Esophagus muscularis mucosa (tissue), 4 donors: ENCODE measurements at regions not wholly inside any gene's neighbourhood (a gene's known extent, or its start where the extent isn't known, plus 50 kb on each side); places are given as distances from the start of the nearest gene placed in this dataset.
"Not testable (repeated sequence)": the region's sequence is repeated elsewhere in the genome, so short reads cannot be mapped to it uniquely, and the experiment has no call there.

Experiments
- DNase-seq: peaks from one replicate; pipeline ENCODE4 v3.0.0-alpha.2; 2017; ENCODE audit errors: extremely low spot score
- H3K27ac ChIP-seq, 4 donors: fragments of 200-600 bp; sonication (generic); replicated peaks in 1 of 4; 1 replicate in 3 of 4; 2 replicates in 1 of 4; pipeline ENCODE4 v1.5.1; 2016 to 2019; ENCODE audit warnings: mild to moderate bottlenecking in 1 of 4
- H3K27me3 ChIP-seq, 4 donors: fragments of 200-600 bp; sonication (generic); one replicate each; pipeline versions ENCODE4 v1.5.1 to v1.6.0; 2016 to 2019
- H3K36me3 ChIP-seq, 4 donors: fragments of 200-600 bp; sonication (generic); one replicate each; pipeline ENCODE4 v1.5.1; 2016 to 2019
- H3K4me1 ChIP-seq, 4 donors: fragments of 200-600 bp; sonication (generic); one replicate each; pipeline ENCODE4 v1.5.1; 2016 to 2019
- H3K4me3 ChIP-seq, 4 donors: fragments of 200-600 bp; sonication (generic); 1 replicate in 2 of 4; 2 replicates in 2 of 4; pipeline ENCODE4 v1.5.1; 2016 to 2019; ENCODE audit warnings: mild to moderate bottlenecking in 4 of 4, moderate library complexity in 1 of 4
- H3K9me3 ChIP-seq, 4 donors: fragments of 200-600 bp; sonication (generic); 1 replicate in 3 of 4; 2 replicates in 1 of 4; pipeline ENCODE4 v1.5.1; 2016 to 2019
- EP300 ChIP-seq: sonication (generic); formaldehyde crosslinking; IDR thresholded peaks from one replicate; pipeline ENCODE4 v1.6.1; 2017; ENCODE audit warnings: antibody characterized with exemption
- POLR2A ChIP-seq: fragments of 450-650 bp; IDR thresholded peaks from one replicate; pipeline ENCODE4 v1.6.1; 2017; ENCODE audit warnings: antibody characterized with exemption, moderate library complexity, mild to moderate bottlenecking, low read depth
- POLR2AphosphoS5 ChIP-seq, 2 donors: sonication (generic); formaldehyde crosslinking; IDR thresholded peaks; one replicate each; pipeline ENCODE4 v1.6.1; 2017; ENCODE audit warnings: antibody characterized with exemption in 2 of 2
- WGBS: methylation state at CpG from one replicate; pipeline ENCODE4 v1.1.5; 2018; 5-methylcytosine and 5-hydroxymethylcytosine counted together
- intact Hi-C: fragments of 100-400 bp; cut with DNase I; formaldehyde crosslinking; loops from one replicate; pipeline ENCODE4 v1.15.1; 2023
- TF ChIP-seq, protein P1 (sequence below), 3 experiments: fragments of 200-600 bp in 2 of 3; fragments of 450-650 bp in 1 of 3; sonication (generic) in 2 of 3; IDR thresholded peaks; one replicate each; pipeline ENCODE4 v1.5.1; 2017 to 2019; ENCODE audit warnings: antibody characterized with exemption in 3 of 3, mild to moderate bottlenecking in 2 of 3, moderate library complexity in 1 of 3

DNA sequence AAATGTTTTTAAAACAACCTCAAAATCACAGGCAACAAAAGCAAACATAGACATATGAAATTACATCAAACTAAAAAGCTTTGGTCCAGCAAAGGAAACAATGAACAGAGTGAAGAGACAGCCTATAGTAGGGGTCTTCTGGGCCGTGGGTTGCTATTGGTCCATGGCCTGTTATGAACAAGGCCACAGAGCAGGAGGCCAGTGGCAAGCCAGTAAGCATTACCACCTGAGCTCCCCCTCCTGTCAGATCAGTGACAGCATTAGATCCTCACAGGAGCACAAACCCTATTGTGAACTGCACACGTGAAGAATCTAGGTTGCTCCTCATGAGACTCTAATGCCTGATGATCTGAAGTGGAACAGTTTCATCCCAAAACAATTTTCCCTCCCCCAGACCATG lies 174.0 kb downstream of the DIO2 start:
- 86% methylated on average over 1 of the region's 2 CpGs for WGBS
- H3K4me1 ChIP-seq, result no peaks in the 10 kb centered on the region
- no peaks in the 10 kb centered on the region for H3K36me3 ChIP-seq
- no peak for DNase-seq
- H3K4me3 ChIP-seq, result no peak overlapping the region
- no peaks in the 10 kb centered on the region for H3K27me3 ChIP-seq
- TF ChIP-seq, protein P1, sequence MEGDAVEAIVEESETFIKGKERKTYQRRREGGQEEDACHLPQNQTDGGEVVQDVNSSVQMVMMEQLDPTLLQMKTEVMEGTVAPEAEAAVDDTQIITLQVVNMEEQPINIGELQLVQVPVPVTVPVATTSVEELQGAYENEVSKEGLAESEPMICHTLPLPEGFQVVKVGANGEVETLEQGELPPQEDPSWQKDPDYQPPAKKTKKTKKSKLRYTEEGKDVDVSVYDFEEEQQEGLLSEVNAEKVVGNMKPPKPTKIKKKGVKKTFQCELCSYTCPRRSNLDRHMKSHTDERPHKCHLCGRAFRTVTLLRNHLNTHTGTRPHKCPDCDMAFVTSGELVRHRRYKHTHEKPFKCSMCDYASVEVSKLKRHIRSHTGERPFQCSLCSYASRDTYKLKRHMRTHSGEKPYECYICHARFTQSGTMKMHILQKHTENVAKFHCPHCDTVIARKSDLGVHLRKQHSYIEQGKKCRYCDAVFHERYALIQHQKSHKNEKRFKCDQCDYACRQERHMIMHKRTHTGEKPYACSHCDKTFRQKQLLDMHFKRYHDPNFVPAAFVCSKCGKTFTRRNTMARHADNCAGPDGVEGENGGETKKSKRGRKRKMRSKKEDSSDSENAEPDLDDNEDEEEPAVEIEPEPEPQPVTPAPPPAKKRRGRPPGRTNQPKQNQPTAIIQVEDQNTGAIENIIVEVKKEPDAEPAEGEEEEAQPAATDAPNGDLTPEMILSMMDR (IDR thresholded peaks at IDR 0.05), result no peak
- TF ChIP-seq EP300 (no peak), POLR2A (no peak), POLR2AphosphoS5 (IDR thresholded peaks at IDR 0.05) (no peak)
- H3K27ac ChIP-seq, result no peak overlapping the region
- H3K9me3 ChIP-seq, result no peaks in the 10 kb centered on the region
- intact Hi-C loops, result no loop called here

DNA sequence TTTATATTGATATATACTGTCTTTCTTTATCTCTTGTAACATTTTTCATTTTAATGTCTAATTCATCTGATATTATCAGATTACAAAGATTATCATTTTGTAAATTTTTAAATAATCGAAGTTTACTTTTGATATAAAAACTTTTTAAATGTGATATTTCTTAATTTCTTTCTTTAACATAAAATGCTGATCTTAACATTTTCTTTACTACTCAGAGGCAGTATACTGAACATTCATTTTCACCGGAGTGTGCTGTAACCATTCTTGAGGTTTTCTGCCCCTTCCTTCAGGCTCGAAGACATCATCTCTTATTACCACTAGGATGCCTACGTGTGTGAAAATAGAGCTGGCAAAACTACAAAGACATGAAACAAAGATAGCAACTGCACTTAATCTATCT lies 186.9 kb downstream of the DIO2 start:
- DNase-seq, result no peak
- no peaks in the 10 kb centered on the region for H3K36me3 ChIP-seq
- 88% methylated on average over 4 of the region's 4 CpGs for WGBS

GRCh38 chr14:80018476-80018875 lies 192.8 kb downstream of the DIO2 start:
- H3K4me1 ChIP-seq, H3K9me3 ChIP-seq, H3K27ac ChIP-seq, intact Hi-C loops, H3K4me3 ChIP-seq, DNase-seq, H3K27me3 ChIP-seq, H3K36me3 ChIP-seq: not testable (repeated sequence)
- 83% methylated on average over 3 of the region's 3 CpGs for WGBS

More for the DNA sequence above, 186.9 kb downstream of the DIO2 start:
- Histone ChIP-seq H3K9me3 (no peaks in the 10 kb centered on the region), H3K4me1 (no peaks in the 10 kb centered on the region), H3K27ac (no peak overlapping the region), H3K27me3 (no peaks in the 10 kb centered on the region), H3K4me3 (no peak overlapping the region)
- no peak for TF ChIP-seq EP300
- TF ChIP-seq POLR2AphosphoS5 (IDR thresholded peaks at IDR 0.05), result no peak
- TF ChIP-seq, protein P1 (IDR thresholded peaks at IDR 0.05), result no peak
- no peak for TF ChIP-seq POLR2A
- intact Hi-C loops, result no loop called here

DNA sequence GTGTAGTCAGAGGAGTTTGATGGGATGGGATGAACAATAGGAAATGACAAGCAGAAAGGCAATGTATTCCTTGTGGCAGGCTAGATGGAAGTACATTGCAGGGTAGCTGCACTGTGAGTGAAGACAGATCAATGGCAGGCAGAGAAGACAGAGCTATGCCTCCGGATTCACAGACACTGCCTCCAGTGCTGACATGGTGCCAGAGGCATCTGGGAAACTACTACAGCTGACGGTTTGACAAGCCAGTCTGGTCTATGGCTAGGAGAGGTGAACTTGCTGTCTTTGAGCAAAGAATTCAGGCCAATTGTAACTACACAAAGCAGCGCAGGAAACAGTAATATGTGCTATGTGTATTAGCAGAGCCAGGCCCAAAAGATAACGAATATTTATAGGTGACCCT lies 193.5 kb downstream of the DIO2 start:
- WGBS, result 57% methylated on average over 4 of the region's 4 CpGs
- intact Hi-C loops, result no loop called here
- H3K4me3 ChIP-seq, result no peak overlapping the region

GRCh38 chr14:80010245-80010644 lies 201.1 kb downstream of the DIO2 start:
- DNase-seq, H3K36me3 ChIP-seq, H3K9me3 ChIP-seq, H3K4me1 ChIP-seq, H3K27me3 ChIP-seq, H3K27ac ChIP-seq, H3K4me3 ChIP-seq, intact Hi-C loops: not testable (repeated sequence)
- WGBS, result 40% methylated on average over 1 of the region's 1 CpG

More for the DNA sequence above, 193.5 kb downstream of the DIO2 start:
- no peak overlapping the region for H3K27ac ChIP-seq
- H3K9me3 ChIP-seq, result no peaks in the 10 kb centered on the region
- H3K36me3 ChIP-seq, result no peaks in the 10 kb centered on the region
- no peaks in the 10 kb centered on the region for H3K4me1 ChIP-seq
- DNase-seq, result no peak
- H3K27me3 ChIP-seq, result no peaks in the 10 kb centered on the region
- TF ChIP-seq POLR2A, result no peak
- no peak for TF ChIP-seq POLR2AphosphoS5 (IDR thresholded peaks at IDR 0.05)
- no peak for TF ChIP-seq EP300
- TF ChIP-seq, protein P1 (IDR thresholded peaks at IDR 0.05), result no peak

DNA sequence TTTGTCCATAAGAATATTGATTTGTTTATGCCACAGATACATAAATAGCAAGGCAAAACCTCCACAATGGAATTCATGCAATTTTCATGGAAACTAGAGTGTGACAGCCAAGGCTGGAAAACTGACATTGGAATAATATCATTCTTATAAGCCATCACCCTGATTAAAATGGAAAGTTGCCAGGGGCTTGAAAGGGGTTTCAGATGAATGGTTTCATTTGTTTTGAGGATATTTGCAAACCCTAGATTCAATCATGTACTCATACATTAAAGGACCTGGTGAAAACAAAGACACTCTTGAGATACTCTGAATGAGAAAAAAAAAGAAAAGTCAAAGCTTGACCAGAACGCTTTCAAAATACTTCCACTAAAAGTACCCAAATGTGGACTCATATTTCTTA lies 205.7 kb downstream of the DIO2 start:
- 0% methylated on average over 1 of the region's 1 CpG for WGBS
- intact Hi-C loops, result no loop called here
- H3K4me3 ChIP-seq, result no peak overlapping the region
- H3K36me3 ChIP-seq, result no peaks in the 10 kb centered on the region
- no peaks in the 10 kb centered on the region for H3K27me3 ChIP-seq
- no peak for DNase-seq
- TF ChIP-seq EP300 (no peak), POLR2AphosphoS5 (IDR thresholded peaks at IDR 0.05) (no peak), POLR2A (no peak)
- TF ChIP-seq, protein P1 (IDR thresholded peaks at IDR 0.05), result no peak
- no peaks in the 10 kb centered on the region for H3K4me1 ChIP-seq
- no peak overlapping the region for H3K27ac ChIP-seq
- no peaks in the 10 kb centered on the region for H3K9me3 ChIP-seq
